IMR-90 (cell line): ENCODE measurements at regions not wholly inside any gene's neighbourhood (a gene's known extent, or its start where the extent isn't known, plus 50 kb on each side); places are given as distances from the start of the nearest gene placed in this dataset.

Source experiments
- CEBPB ChIP-seq: IDR thresholded peaks from 2 replicates; pipeline ENCODE4 v1.6.1; 2012; ENCODE audit warnings: low read depth, low read length, improper control_type of control experiment
- CTCF ChIP-seq: conservative IDR thresholded peaks from 2 replicates; pipeline ENCODE4 v1.5.1; 2012; ENCODE audit warnings: mild to moderate bottlenecking, low read depth, low read length, improper control_type of control experiment
- FOS ChIP-seq: fragments of 150-350 bp; IDR thresholded peaks from 2 replicates; pipeline ENCODE4 v1.6.1; 2016; ENCODE audit warnings: low read depth, low read length
- MAZ ChIP-seq: IDR thresholded peaks from 2 replicates; pipeline ENCODE4 v1.6.1; 2012; ENCODE audit warnings: low read depth, mild to moderate bottlenecking, low read length, improper control_type of control experiment, moderate library complexity, borderline replicate concordance
- POLR2A ChIP-seq: IDR thresholded peaks from 2 replicates; pipeline ENCODE4 v1.6.1; 2012; ENCODE audit warnings: mild to moderate bottlenecking, low read depth, low read length
- RAD21 ChIP-seq: IDR thresholded peaks from 2 replicates; pipeline ENCODE4 v1.6.1; 2012; ENCODE audit warnings: low read length, improper control_type of control experiment
- SMC3 ChIP-seq: fragments of 150-350 bp; IDR thresholded peaks from 2 replicates; pipeline ENCODE4 v1.6.1; 2016; ENCODE audit warnings: low read depth, mild to moderate bottlenecking, antibody characterized with exemption, low read length, moderate library complexity

GRCh38 chr9:106751681-106752080, 111.3 kb upstream of the ZNF462 start:
- no peak for TF ChIP-seq FOS
- TF ChIP-seq CTCF = no peak
- no peak for TF ChIP-seq RAD21
- TF ChIP-seq POLR2A = no peak
- TF ChIP-seq MAZ = no peak
- no peak for TF ChIP-seq CEBPB
- no peak for TF ChIP-seq SMC3
